ENCODE measurements at regions not wholly inside any gene's neighbourhood (a gene's known extent, or its start where the extent isn't known, plus 50 kb on each side); places are given as distances from the start of the nearest gene placed in this dataset.

GRCh38 chr21:17915976-17916375 is 96.8 kb upstream of the C21orf91 start:
- intact Hi-C loops (cut with micrococcal nuclease; ENCODE audit: unreplicated experiment), result no loop called here
- no peaks in the 10 kb centered on the region for H3K9me3 ChIP-seq (ENCODE audit: low read length)
- H3K4me2 ChIP-seq (ENCODE audit: low read depth, low read length), result no peak overlapping the region
- H3K27me3 ChIP-seq (ENCODE audit: control insufficient read depth in 1 of 2, insufficient read depth in 2 of 2, low read length in 2 of 2), result no peaks in the 10 kb centered on the region; a peak in 1 of 5 replicates
- no TSS peak for BruUV-seq (replicated peaks)
- ATAC-seq (no peak), FAIRE-seq (no peak), DNase-seq (ENCODE audit: low spot score) (no peak)
- ChIA-PET POLR2A (no interaction called here), CTCF (ENCODE audit: low intra/inter-chr PET ratio, low total read pairs) (no interaction called here)
- no peak overlapping the region for H2AFZ ChIP-seq (ENCODE audit: low read length)
- no peak overlapping the region for H3K27ac ChIP-seq (ENCODE audit: extremely low read length, insufficient read depth, low read length)
- H3K36me3 ChIP-seq (replicated peaks in 1 of 2; ENCODE audit: control insufficient read depth in 1 of 2, insufficient read depth in 2 of 2, low read length in 2 of 2), result no peaks in the 10 kb centered on the region
- no peak overlapping the region for H3K4me3 ChIP-seq (replicated peaks in 1 of 3; ENCODE audit: insufficient read depth in 1 of 3, low read depth in 2 of 3, low read length in 3 of 3)
- in situ Hi-C loops (cut with HindIII; ENCODE audit: extremely low pct_ligation_motif_present, low pct_unique_long_range_greater_than_20kb), result no loop called here
- no peaks in the 10 kb centered on the region for H4K20me1 ChIP-seq (ENCODE audit: insufficient read depth, low read length)
- no peaks in the 10 kb centered on the region for H3K4me1 ChIP-seq (ENCODE audit: insufficient read depth, low read length)
- WGBS (ENCODE audit: low lambda C conversion rate), result 0% methylated on average over 2 of the region's 3 CpGs
- H3K79me2 ChIP-seq (ENCODE audit: insufficient read depth, low read length), result no peaks in the 10 kb centered on the region
- H3K9ac ChIP-seq (ENCODE audit: insufficient read depth, low read depth, low read length), result no peak overlapping the region
- TF ChIP-seq, protein P1, sequence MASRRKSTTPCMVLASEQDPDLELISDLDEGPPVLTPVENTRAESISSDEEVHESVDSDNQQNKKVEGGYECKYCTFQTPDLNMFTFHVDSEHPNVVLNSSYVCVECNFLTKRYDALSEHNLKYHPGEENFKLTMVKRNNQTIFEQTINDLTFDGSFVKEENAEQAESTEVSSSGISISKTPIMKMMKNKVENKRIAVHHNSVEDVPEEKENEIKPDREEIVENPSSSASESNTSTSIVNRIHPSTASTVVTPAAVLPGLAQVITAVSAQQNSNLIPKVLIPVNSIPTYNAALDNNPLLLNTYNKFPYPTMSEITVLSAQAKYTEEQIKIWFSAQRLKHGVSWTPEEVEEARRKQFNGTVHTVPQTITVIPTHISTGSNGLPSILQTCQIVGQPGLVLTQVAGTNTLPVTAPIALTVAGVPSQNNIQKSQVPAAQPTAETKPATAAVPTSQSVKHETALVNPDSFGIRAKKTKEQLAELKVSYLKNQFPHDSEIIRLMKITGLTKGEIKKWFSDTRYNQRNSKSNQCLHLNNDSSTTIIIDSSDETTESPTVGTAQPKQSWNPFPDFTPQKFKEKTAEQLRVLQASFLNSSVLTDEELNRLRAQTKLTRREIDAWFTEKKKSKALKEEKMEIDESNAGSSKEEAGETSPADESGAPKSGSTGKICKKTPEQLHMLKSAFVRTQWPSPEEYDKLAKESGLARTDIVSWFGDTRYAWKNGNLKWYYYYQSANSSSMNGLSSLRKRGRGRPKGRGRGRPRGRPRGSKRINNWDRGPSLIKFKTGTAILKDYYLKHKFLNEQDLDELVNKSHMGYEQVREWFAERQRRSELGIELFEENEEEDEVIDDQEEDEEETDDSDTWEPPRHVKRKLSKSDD (CRISPR knock-in tag; IDR thresholded peaks at IDR 0.05; ENCODE audit: low read depth), result no peak
- TF ChIP-seq, protein P2, sequence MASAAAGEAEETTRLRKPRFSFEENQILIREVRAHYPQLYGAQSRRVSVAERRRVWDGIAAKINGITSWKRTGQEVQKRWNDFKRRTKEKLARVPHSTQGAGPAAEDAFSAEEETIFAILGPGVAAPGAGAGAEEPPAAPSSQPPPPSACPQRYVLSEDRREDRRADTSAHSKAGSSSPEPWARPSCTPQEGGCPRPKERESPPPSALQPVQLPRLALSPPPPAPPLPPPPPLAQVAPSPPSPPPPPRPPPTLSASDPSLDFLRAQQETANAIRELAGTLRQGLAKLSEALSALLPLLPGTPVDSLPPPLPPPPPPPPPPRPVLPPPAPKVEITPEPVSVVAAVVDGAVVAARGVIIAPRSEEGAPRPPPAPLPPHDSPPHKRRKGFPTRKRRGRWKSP (CRISPR knock-in tag; IDR thresholded peaks at IDR 0.05), result no peak
- TF ChIP-seq HOXA3 (CRISPR knock-in tag; IDR thresholded peaks at IDR 0.05) (no peak), SMARCE1 (IDR thresholded peaks at IDR 0.05; ENCODE audit: borderline replicate concordance) (no peak), ARID4A (CRISPR knock-in tag; IDR thresholded peaks at IDR 0.05; ENCODE audit: borderline replicate concordance) (no peak), SP1 (IDR thresholded peaks at IDR 0.05) (no peak), SP1 (CRISPR knock-in tag; IDR thresholded peaks at IDR 0.05) (no peak), SATB2 (CRISPR knock-in tag; IDR thresholded peaks at IDR 0.05) (no peak), TRIM22 (IDR thresholded peaks at IDR 0.05) (no peak), MXD4 (CRISPR knock-in tag; IDR thresholded peaks at IDR 0.05) (no peak), TBP (CRISPR knock-in tag; IDR thresholded peaks at IDR 0.05) (no peak)
- TF ChIP-seq, protein P3, sequence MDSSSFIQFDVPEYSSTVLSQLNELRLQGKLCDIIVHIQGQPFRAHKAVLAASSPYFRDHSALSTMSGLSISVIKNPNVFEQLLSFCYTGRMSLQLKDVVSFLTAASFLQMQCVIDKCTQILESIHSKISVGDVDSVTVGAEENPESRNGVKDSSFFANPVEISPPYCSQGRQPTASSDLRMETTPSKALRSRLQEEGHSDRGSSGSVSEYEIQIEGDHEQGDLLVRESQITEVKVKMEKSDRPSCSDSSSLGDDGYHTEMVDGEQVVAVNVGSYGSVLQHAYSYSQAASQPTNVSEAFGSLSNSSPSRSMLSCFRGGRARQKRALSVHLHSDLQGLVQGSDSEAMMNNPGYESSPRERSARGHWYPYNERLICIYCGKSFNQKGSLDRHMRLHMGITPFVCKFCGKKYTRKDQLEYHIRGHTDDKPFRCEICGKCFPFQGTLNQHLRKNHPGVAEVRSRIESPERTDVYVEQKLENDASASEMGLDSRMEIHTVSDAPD (CRISPR knock-in tag; IDR thresholded peaks at IDR 0.05), result no peak
- TF ChIP-seq, protein P4, sequence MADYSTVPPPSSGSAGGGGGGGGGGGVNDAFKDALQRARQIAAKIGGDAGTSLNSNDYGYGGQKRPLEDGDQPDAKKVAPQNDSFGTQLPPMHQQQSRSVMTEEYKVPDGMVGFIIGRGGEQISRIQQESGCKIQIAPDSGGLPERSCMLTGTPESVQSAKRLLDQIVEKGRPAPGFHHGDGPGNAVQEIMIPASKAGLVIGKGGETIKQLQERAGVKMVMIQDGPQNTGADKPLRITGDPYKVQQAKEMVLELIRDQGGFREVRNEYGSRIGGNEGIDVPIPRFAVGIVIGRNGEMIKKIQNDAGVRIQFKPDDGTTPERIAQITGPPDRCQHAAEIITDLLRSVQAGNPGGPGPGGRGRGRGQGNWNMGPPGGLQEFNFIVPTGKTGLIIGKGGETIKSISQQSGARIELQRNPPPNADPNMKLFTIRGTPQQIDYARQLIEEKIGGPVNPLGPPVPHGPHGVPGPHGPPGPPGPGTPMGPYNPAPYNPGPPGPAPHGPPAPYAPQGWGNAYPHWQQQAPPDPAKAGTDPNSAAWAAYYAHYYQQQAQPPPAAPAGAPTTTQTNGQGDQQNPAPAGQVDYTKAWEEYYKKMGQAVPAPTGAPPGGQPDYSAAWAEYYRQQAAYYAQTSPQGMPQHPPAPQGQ (CRISPR knock-in tag; IDR thresholded peaks at IDR 0.05; ENCODE audit: borderline replicate concordance), result no peak

Measured in HepG2 (cell line).